Fibroblast of mammary gland (primary cell): ENCODE measurements at regions not wholly inside any gene's neighbourhood (a gene's known extent, or its start where the extent isn't known, plus 50 kb on each side); places are given as distances from the start of the nearest gene placed in this dataset.
"Not testable (repeated sequence)": the region's sequence is repeated elsewhere in the genome, so short reads cannot be mapped to it uniquely, and the experiment has no call there.

Source experiments
- DNase-seq: peaks from one replicate; pipeline ENCODE4 v3.0.0-alpha.2; 2010; ENCODE audit warnings: low read depth
- H3K4me3 ChIP-seq: 2 replicates; pipeline ENCODE4 v1.5.1; 2011; ENCODE audit warnings: low read depth, mild to moderate bottlenecking, low read length, moderate library complexity; ENCODE audit not compliant: control insufficient read depth
- TF ChIP-seq, protein P1 (sequence below): conservative IDR thresholded peaks from 2 replicates; pipeline ENCODE4 v1.5.1; 2011; ENCODE audit warnings: low read depth, low read length, inconsistent platforms; ENCODE audit not compliant: control insufficient read depth, insufficient read depth

DNA sequence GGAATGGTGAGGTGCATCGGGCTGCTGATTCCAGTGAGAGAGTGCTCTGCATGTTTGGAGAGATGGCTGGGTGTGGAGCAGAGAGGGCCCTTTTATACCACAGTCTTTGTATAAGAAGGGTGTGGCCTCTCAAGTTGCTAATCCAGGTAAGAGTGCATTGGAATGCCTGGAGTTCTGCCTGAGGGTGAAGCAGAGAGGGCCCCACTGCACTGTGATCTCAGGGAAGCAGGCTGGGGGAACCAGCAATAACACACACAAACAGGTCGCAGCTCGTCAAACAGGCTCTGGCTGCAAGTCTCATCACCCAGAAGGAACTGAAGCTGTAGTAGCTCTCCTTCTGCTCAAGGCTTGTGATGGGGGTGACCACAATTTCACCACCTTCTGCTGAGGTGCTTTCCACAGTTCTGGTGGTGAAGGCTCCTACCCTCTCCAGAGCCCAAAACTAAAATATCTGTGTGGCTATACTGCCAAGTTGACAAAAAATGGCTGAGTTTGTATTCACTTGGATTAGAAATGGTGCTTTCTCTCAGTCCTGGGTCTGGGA is 687.4 kb upstream of the HS3ST1 start:
- TF ChIP-seq, protein P1, sequence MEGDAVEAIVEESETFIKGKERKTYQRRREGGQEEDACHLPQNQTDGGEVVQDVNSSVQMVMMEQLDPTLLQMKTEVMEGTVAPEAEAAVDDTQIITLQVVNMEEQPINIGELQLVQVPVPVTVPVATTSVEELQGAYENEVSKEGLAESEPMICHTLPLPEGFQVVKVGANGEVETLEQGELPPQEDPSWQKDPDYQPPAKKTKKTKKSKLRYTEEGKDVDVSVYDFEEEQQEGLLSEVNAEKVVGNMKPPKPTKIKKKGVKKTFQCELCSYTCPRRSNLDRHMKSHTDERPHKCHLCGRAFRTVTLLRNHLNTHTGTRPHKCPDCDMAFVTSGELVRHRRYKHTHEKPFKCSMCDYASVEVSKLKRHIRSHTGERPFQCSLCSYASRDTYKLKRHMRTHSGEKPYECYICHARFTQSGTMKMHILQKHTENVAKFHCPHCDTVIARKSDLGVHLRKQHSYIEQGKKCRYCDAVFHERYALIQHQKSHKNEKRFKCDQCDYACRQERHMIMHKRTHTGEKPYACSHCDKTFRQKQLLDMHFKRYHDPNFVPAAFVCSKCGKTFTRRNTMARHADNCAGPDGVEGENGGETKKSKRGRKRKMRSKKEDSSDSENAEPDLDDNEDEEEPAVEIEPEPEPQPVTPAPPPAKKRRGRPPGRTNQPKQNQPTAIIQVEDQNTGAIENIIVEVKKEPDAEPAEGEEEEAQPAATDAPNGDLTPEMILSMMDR = no peak
- H3K4me3 ChIP-seq = no peak overlapping the region
- no peak for DNase-seq

DNA sequence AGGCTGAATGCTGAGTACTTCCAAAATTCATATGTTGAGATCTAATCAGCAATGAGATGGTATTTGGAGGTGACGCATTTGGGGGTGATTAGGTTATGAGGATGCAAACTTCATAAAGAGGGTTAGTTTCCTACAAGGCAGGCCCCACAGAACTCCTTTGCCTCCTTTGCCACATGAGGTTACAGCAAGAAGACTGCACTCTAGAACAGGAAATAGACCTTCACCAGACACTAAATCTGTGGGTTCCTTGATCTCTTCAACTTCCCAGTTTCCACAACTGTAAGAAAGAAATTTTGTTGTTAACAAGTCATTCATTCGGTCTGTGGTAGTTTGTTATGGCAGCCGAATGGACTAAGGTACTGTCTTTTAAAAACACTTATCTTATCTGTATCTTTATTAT is 681.9 kb upstream of the HS3ST1 start:
- H3K4me3 ChIP-seq = no peak overlapping the region
- no peak for DNase-seq
- TF ChIP-seq, protein P1 = no peak

DNA sequence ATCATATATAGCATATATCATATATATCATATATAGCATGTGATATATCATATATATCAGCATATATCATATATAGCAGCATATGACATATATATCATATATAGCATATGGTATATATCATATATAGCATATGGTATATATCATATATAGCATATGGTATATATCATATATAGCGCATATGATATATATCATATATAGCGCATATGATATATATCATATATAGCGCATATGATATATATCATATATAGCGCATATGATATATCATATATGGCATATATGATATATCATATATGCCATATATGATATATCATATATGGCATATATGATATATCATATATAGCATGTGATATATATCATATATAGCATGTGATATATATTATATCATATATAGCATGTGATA is 680.4 kb upstream of the HS3ST1 start:
- not testable (repeated sequence) for H3K4me3 ChIP-seq, DNase-seq

DNA sequence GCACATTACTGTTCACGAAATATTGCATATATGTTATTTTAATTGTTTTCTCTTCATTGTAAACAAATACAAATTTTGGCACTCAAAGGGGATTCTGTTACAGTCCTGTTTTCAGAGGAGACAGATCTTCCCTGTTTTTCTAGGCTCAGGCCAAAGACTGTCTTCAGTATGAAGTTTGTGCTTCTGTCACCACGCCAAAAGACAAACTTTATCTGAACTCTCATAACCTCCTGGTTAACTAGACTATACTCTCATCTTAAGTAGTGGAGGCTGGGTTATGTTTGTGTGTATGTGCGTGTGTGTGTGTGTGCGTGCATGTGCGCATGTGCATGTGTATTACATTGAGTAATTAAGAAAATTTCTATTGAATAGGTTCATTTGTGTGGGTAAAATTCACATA is 676.8 kb upstream of the HS3ST1 start:
- H3K4me3 ChIP-seq = no peak overlapping the region
- TF ChIP-seq, protein P1 = no peak
- no peak for DNase-seq

DNA sequence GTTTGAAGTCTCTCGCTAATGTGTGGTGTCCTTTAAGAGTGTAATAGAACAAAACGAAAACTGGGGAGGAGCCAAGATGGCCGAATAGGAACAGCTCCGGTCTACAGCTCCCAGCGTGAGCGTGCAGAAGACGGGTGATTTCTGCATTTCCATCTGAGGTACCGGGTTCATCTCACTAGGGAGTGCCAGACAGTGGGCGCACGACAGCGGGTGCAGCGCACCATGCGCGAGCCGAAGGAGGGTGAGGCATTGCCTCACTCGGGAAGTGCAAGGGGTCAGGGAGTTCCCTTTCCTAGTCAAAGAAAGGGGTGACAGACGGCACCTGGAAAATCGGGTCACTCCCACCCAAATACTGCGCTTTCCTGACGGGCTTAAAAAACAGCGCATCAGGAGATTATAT is 661.2 kb upstream of the HS3ST1 start:
- not testable (repeated sequence) for H3K4me3 ChIP-seq, DNase-seq

DNA sequence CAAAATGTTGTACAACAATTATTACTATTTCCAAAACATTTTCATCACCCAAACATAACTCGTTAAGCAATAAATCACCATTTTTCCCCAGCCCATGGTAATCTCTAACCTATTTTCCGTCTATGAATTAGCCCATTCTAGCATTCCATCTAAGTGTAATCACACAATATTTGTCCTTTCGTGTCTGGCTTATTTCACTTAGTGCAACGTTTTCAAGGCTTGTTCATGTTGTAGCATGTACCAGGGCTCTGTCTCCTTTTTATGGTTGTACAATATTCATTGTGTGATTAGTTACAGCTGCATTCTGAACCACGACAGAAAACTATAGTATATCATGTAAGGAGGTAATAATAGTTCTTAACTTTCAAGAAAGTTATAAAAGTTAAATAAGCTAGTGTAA is 656.0 kb upstream of the HS3ST1 start:
- no peak overlapping the region for H3K4me3 ChIP-seq
- TF ChIP-seq, protein P1 = no peak
- DNase-seq = no peak

DNA sequence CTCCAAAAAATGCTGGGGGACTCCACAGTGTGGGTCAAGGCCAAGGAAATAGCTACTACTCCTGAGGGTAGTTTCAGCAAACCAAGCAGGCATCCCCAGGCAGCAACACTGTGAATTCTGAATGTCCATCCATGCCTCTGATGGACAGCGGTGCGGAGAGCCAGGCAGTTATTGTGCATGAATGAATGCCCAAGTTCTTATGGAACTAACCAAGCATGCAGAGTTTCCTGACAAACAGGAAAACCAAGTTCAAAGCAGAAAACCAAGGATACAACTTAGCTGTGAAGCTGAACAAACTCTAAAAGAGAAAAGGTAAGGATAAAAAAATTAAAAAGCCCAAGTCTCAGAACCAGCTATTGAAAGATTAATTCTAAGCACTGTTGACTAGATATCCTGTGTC is 642.6 kb upstream of the HS3ST1 start:
- TF ChIP-seq, protein P1 = no peak
- DNase-seq = no peak
- H3K4me3 ChIP-seq = no peak overlapping the region

DNA sequence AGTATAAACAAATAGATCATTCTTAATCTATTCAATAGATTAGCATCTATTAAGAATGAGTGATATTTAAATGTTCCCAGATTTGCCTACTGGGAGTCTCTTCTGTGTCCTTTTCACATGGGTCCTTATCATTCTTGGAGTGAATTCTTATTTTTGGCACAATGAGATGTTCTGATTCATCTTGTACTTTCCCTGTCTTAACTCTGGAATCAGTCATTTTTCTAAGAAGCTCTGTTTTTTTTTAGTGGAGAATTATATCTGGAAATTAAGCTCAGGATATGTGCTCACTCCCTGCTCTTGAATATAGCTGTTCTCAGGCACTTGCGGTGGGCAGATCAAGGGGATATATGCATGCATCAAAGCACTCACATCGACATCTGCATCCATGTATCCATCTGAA is 625.3 kb upstream of the HS3ST1 start:
- TF ChIP-seq, protein P1 = no peak
- no peak for DNase-seq
- H3K4me3 ChIP-seq = no peak overlapping the region
